ENCODE measurements at regions not wholly inside any gene's neighbourhood (a gene's known extent, or its start where the extent isn't known, plus 50 kb on each side); places are given as distances from the start of the nearest gene placed in this dataset.

DNA sequence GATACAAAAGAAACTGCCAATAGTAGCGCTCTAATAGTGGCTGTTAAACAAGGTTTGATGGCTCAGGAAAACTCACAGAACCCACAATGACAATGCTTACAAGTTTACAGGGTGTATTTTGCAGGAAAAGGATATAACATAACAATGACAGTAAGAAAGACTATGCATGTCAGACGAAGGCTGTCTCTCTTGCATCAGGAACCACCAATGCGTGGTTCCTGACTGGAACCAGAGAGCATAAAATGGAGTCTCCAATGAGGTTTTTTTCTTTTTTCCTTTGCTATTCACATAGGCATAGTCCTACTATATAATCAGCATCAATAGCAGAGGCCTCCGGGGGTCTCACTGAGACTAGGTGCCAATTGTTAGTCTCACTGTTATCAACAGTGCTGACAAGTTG lies 120.4 kb upstream of the STEAP1 start:
- TF ChIP-seq, protein P1, sequence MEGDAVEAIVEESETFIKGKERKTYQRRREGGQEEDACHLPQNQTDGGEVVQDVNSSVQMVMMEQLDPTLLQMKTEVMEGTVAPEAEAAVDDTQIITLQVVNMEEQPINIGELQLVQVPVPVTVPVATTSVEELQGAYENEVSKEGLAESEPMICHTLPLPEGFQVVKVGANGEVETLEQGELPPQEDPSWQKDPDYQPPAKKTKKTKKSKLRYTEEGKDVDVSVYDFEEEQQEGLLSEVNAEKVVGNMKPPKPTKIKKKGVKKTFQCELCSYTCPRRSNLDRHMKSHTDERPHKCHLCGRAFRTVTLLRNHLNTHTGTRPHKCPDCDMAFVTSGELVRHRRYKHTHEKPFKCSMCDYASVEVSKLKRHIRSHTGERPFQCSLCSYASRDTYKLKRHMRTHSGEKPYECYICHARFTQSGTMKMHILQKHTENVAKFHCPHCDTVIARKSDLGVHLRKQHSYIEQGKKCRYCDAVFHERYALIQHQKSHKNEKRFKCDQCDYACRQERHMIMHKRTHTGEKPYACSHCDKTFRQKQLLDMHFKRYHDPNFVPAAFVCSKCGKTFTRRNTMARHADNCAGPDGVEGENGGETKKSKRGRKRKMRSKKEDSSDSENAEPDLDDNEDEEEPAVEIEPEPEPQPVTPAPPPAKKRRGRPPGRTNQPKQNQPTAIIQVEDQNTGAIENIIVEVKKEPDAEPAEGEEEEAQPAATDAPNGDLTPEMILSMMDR (IDR thresholded peaks at IDR 0.05; ENCODE audit: low read depth, low read length) = no peak
- no peak for TF ChIP-seq EZH2phosphoT487 (IDR thresholded peaks at IDR 0.05; ENCODE audit: low read depth)

All from OCI-LY3 (cell line).